SK-N-SH treated with all-trans-retinoic acid at 6 μM for 48 hours (cell line): ENCODE measurements at regions not wholly inside any gene's neighbourhood (a gene's known extent, or its start where the extent isn't known, plus 50 kb on each side); places are given as distances from the start of the nearest gene placed in this dataset.

ENCODE experiments used
- ATAC-seq: fragments of 200-7000 bp; cut with Tn5 transposase; 3 replicates; pipeline ENCODE4 v1.9.1; 2020; ENCODE audit warnings: mild to moderate bottlenecking, moderate library complexity
- ARNTL ChIP-seq: fragments of 450-650 bp; formaldehyde crosslinking; IDR thresholded peaks from 2 replicates; pipeline ENCODE4 v1.5.0; 2020; ENCODE audit warnings: low read depth, mild to moderate bottlenecking, moderate library complexity, borderline replicate concordance
- BACH2 ChIP-seq: fragments of 250-450 bp; sonication (Bioruptor Pico); IDR thresholded peaks from 2 replicates; pipeline ENCODE4 v1.9.0; 2021; ENCODE audit warnings: mild to moderate bottlenecking, borderline replicate concordance
- ESRRG ChIP-seq: fragments of 250-450 bp; sonication (Bioruptor Pico); IDR thresholded peaks from 2 replicates; pipeline ENCODE4 v1.6.1; 2021; ENCODE audit warnings: mild to moderate bottlenecking
- ISL1 ChIP-seq: fragments of 250-450 bp; sonication (Bioruptor Pico); IDR thresholded peaks from 2 replicates; pipeline ENCODE4 v2.1.2; 2022; ENCODE audit warnings: mild to moderate bottlenecking, moderate library complexity
- PPARA ChIP-seq: fragments of 250-450 bp; sonication (Bioruptor Pico); IDR thresholded peaks from 2 replicates; pipeline ENCODE4 v1.5.0; 2020; ENCODE audit warnings: mild to moderate bottlenecking, borderline replicate concordance
- RARB ChIP-seq: fragments of 250-450 bp; sonication (Bioruptor Pico); IDR thresholded peaks from 2 replicates; pipeline ENCODE4 v1.8.0; 2021; ENCODE audit warnings: mild to moderate bottlenecking, moderate library complexity
- TCF4 ChIP-seq: fragments of 250-450 bp; sonication (Bioruptor Pico); IDR thresholded peaks from 2 replicates; pipeline ENCODE4 v1.8.0; 2021; ENCODE audit warnings: mild to moderate bottlenecking, moderate library complexity, borderline replicate concordance
- TOX ChIP-seq: fragments of 250-450 bp; sonication (Bioruptor Pico); IDR thresholded peaks from 2 replicates; pipeline ENCODE4 v1.8.0; 2021; ENCODE audit warnings: mild to moderate bottlenecking, moderate library complexity, borderline replicate concordance
- ZC3H10 ChIP-seq: fragments of 250-450 bp; sonication (Bioruptor Pico); IDR thresholded peaks from 2 replicates; pipeline ENCODE4 v1.5.1; 2021; ENCODE audit warnings: mild to moderate bottlenecking, moderate library complexity
- ZFP3 ChIP-seq: fragments of 250-450 bp; sonication (Bioruptor Pico); IDR thresholded peaks from 2 replicates; pipeline ENCODE4 v1.5.0; 2020; ENCODE audit warnings: mild to moderate bottlenecking, moderate library complexity
- ZFP30 ChIP-seq: fragments of 450-650 bp; formaldehyde crosslinking; IDR thresholded peaks from 2 replicates; pipeline ENCODE4 v1.5.0; 2022; ENCODE audit warnings: mild to moderate bottlenecking, moderate library complexity
- ZNF565 ChIP-seq: fragments of 450-650 bp; formaldehyde crosslinking; conservative IDR thresholded peaks from 2 replicates; pipeline ENCODE4 v1.5.0; 2020; ENCODE audit warnings: low read depth, mild to moderate bottlenecking, moderate library complexity
- ZNF70 ChIP-seq: fragments of 450-650 bp; formaldehyde crosslinking; IDR thresholded peaks from 2 replicates; pipeline ENCODE4 v1.5.0; 2020; ENCODE audit warnings: mild to moderate bottlenecking, moderate library complexity
- ZNF8 ChIP-seq: fragments of 450-650 bp; formaldehyde crosslinking; IDR thresholded peaks from 2 replicates; pipeline ENCODE4 v1.5.0; 2020; ENCODE audit warnings: mild to moderate bottlenecking, moderate library complexity
- TF ChIP-seq, protein P1 (sequence below): fragments of 250-450 bp; sonication (Bioruptor Pico); IDR thresholded peaks from 2 replicates; pipeline ENCODE4 v1.8.0; 2021; ENCODE audit warnings: low read depth, mild to moderate bottlenecking, moderate library complexity, borderline replicate concordance
- TF ChIP-seq, protein P2 (sequence below): fragments of 250-450 bp; sonication (Bioruptor Pico); IDR thresholded peaks from 2 replicates; pipeline ENCODE4 v1.5.1; 2021; ENCODE audit warnings: mild to moderate bottlenecking, moderate library complexity
- TF ChIP-seq, protein P3 (sequence below): fragments of 250-450 bp; sonication (Bioruptor Pico); IDR thresholded peaks from 2 replicates; pipeline ENCODE4 v1.5.1; 2020; ENCODE audit warnings: low read depth, mild to moderate bottlenecking, moderate library complexity
- TF ChIP-seq, protein P4 (sequence below): fragments of 250-450 bp; sonication (Bioruptor Pico); IDR thresholded peaks from 2 replicates; pipeline ENCODE4 v1.8.0; 2020; ENCODE audit warnings: mild to moderate bottlenecking, moderate library complexity, borderline replicate concordance

DNA sequence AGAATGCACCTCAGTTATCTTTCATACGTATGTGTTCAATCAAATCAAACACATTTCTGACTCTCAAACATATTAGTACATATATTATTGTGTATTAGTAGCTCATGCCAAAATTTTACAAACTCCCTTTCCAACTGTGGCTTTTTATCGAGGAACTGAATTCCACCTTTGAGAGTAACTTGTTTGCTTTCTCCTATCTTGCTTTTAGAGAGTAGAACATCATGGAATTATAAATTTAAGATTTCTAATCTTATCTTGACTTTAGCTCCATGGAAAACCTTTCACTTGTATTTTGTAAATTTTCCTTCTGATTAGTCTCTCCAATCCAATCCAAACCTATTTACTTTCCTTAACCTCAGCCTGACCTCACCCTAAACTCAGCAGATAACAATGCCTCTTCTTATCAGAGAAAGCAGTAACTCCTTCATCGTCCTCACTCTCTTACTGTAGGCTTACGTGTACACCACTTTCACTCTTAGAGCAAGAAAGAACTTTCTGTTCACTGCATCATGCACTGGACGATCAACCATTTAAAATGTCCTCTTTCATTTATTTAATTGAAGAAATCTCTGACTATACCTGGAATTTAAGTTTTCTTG, 164.5 kb downstream of the TMTC3 start:
- ATAC-seq: no peak
- TF ChIP-seq RARB (CRISPR knock-in tag) (no peak), ZFP30 (CRISPR knock-in tag) (no peak), ARNTL (no peak), TCF4 (no peak), ZFP3 (CRISPR knock-in tag) (no peak), ZNF8 (no peak)

DNA sequence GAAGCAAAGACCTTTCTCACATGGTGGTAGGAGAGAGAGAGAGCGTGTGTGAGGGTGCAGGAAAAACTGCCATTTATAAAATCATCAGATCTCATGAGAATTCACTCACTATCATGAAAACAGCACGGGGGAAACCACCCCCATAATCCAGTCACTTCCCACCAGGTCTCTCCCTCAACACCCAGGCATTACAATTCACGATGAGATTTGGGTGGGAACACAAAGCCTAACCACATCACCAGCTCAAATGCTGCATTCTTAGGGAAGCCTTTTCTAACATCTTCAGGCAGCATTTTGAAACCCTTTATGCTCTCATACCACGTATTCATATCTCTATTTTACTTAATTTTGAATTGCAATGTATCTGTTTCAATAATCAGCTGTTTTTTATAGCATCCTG, 165.9 kb downstream of the TMTC3 start:
- TF ChIP-seq PPARA (CRISPR knock-in tag) (no peak), ARNTL (no peak), ESRRG (CRISPR knock-in tag) (no peak), ZFP30 (CRISPR knock-in tag) (no peak), TOX (CRISPR knock-in tag) (no peak), ZNF565 (CRISPR knock-in tag) (no peak)
- TF ChIP-seq, protein P1, sequence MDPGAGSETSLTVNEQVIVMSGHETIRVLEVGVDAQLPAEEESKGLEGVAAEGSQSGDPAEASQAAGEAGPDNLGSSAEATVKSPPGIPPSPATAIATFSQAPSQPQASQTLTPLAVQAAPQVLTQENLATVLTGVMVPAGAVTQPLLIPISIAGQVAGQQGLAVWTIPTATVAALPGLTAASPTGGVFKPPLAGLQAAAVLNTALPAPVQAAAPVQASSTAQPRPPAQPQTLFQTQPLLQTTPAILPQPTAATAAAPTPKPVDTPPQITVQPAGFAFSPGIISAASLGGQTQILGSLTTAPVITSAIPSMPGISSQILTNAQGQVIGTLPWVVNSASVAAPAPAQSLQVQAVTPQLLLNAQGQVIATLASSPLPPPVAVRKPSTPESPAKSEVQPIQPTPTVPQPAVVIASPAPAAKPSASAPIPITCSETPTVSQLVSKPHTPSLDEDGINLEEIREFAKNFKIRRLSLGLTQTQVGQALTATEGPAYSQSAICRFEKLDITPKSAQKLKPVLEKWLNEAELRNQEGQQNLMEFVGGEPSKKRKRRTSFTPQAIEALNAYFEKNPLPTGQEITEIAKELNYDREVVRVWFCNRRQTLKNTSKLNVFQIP (CRISPR knock-in tag): no peak
- no peak for ATAC-seq

DNA sequence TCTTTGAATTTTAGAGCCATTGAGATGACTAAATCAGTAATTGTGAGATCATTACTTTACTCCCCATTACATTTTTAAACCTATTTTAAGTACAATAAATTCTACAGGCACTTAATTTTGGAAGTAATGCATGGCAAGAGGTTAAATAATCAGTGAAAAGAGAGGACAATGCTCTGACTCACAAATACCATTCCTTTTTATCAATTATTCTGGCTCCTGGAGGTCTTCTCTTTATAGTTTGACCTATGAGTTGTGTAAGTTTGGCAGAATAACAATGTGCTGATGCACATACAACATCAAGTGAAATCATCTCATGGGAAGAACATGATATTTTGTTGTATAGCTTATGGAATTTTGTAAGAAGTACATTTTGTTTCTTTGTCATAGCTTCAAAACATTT, 166.7 kb downstream of the TMTC3 start:
- TF ChIP-seq ZC3H10 (0 out of 2 replicates have a peak, but pooled peaks have one; percentile 39), ISL1 (CRISPR knock-in tag) (peak; percentile 98)
- TF ChIP-seq, protein P2, sequence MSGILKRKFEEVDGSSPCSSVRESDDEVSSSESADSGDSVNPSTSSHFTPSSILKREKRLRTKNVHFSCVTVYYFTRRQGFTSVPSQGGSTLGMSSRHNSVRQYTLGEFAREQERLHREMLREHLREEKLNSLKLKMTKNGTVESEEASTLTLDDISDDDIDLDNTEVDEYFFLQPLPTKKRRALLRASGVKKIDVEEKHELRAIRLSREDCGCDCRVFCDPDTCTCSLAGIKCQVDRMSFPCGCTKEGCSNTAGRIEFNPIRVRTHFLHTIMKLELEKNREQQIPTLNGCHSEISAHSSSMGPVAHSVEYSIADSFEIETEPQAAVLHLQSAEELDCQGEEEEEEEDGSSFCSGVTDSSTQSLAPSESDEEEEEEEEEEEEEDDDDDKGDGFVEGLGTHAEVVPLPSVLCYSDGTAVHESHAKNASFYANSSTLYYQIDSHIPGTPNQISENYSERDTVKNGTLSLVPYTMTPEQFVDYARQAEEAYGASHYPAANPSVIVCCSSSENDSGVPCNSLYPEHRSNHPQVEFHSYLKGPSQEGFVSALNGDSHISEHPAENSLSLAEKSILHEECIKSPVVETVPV (CRISPR knock-in tag): no peak
- TF ChIP-seq, protein P3, sequence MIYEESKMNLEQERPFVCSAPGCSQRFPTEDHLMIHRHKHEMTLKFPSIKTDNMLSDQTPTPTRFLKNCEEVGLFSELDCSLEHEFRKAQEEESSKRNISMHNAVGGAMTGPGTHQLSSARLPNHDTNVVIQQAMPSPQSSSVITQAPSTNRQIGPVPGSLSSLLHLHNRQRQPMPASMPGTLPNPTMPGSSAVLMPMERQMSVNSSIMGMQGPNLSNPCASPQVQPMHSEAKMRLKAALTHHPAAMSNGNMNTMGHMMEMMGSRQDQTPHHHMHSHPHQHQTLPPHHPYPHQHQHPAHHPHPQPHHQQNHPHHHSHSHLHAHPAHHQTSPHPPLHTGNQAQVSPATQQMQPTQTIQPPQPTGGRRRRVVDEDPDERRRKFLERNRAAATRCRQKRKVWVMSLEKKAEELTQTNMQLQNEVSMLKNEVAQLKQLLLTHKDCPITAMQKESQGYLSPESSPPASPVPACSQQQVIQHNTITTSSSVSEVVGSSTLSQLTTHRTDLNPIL (CRISPR knock-in tag): peak; percentile 80; the same call in 1 of the 2 replicates
- TF ChIP-seq, all 23 proteins: peak for 3
- ATAC-seq: peak; percentile 63

DNA sequence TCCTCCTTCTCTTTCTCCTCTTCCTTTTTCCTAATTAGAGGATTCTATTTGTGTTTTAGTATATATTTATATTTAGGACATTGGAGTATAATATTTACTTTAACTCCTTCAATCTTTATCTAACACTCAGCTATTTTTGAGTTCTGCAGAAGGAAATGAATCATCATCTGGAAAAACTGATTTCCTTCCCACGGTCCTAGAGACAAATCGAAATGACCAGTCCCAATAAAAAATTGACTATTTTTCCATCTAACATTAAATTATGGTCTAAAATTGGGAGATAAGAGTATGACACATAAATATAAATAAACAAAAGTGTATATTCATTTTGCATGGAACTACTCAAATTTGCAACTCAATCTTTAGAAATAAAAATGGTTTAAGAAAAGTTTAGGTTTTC, 167.4 kb downstream of the TMTC3 start:
- ATAC-seq: peak; percentile 25; the same call in 1 of the 3 replicates
- TF ChIP-seq TCF4 (no peak), ZNF565 (CRISPR knock-in tag) (no peak), ZNF70 (CRISPR knock-in tag) (no peak), ZFP3 (CRISPR knock-in tag) (no peak), ESRRG (CRISPR knock-in tag) (no peak), ZC3H10 (no peak), ISL1 (CRISPR knock-in tag) (no peak), ZNF8 (no peak), RARB (CRISPR knock-in tag) (no peak), BACH2 (CRISPR knock-in tag) (no peak)
- TF ChIP-seq, protein P2 (CRISPR knock-in tag): no peak
- TF ChIP-seq, protein P1 (CRISPR knock-in tag): no peak
- TF ChIP-seq, protein P4, sequence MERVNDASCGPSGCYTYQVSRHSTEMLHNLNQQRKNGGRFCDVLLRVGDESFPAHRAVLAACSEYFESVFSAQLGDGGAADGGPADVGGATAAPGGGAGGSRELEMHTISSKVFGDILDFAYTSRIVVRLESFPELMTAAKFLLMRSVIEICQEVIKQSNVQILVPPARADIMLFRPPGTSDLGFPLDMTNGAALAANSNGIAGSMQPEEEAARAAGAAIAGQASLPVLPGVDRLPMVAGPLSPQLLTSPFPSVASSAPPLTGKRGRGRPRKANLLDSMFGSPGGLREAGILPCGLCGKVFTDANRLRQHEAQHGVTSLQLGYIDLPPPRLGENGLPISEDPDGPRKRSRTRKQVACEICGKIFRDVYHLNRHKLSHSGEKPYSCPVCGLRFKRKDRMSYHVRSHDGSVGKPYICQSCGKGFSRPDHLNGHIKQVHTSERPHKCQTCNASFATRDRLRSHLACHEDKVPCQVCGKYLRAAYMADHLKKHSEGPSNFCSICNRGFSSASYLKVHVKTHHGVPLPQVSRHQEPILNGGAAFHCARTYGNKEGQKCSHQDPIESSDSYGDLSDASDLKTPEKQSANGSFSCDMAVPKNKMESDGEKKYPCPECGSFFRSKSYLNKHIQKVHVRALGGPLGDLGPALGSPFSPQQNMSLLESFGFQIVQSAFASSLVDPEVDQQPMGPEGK (CRISPR knock-in tag): no peak
- TF ChIP-seq, all 23 proteins: peak for 0
